A673 (cell line): ENCODE measurements at regions not wholly inside any gene's neighbourhood (a gene's known extent, or its start where the extent isn't known, plus 50 kb on each side); places are given as distances from the start of the nearest gene placed in this dataset.

Experiments used
- EZH2 ChIP-seq: fragments of 200-600 bp; sonication (generic); IDR thresholded peaks from 2 replicates; pipeline ENCODE4 v1.6.1; 2017; ENCODE audit warnings: borderline replicate concordance, low read depth, mild to moderate bottlenecking, mixed read lengths, antibody characterized with exemption, low read length; ENCODE audit not compliant: poor library complexity, severe bottlenecking
- TF ChIP-seq, protein P1 (sequence below): fragments of 300-800, 200-600 bp; sonication (generic); conservative IDR thresholded peaks from 2 replicates; pipeline ENCODE4 v1.5.1; 2017; ENCODE audit warnings: low read depth, mild to moderate bottlenecking, antibody characterized with exemption, low read length, moderate library complexity, mixed read lengths

DNA sequence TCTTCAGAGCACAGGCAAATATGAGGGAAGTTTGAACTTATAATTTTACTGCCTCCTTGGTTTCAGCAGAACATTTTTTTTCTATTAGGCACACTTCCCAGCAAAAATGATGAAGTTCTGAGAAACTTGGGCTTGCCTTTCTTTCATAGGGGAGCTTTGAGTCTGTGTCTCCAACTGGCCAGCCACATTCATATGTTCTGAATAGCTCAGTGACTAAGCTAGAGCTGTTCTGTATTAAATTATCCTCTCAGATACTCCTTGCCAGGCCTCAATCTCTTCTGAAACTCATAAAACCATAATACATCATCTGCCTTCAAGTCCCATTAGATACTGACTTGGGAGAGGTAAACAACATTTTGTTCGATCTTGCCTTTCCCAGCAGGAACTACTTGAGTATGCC, 476.5 kb downstream of the GPAM start:
- TF ChIP-seq, protein P1, sequence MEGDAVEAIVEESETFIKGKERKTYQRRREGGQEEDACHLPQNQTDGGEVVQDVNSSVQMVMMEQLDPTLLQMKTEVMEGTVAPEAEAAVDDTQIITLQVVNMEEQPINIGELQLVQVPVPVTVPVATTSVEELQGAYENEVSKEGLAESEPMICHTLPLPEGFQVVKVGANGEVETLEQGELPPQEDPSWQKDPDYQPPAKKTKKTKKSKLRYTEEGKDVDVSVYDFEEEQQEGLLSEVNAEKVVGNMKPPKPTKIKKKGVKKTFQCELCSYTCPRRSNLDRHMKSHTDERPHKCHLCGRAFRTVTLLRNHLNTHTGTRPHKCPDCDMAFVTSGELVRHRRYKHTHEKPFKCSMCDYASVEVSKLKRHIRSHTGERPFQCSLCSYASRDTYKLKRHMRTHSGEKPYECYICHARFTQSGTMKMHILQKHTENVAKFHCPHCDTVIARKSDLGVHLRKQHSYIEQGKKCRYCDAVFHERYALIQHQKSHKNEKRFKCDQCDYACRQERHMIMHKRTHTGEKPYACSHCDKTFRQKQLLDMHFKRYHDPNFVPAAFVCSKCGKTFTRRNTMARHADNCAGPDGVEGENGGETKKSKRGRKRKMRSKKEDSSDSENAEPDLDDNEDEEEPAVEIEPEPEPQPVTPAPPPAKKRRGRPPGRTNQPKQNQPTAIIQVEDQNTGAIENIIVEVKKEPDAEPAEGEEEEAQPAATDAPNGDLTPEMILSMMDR, result no peak
- TF ChIP-seq EZH2, result no peak
